A549 (cell line): ENCODE measurements at regions not wholly inside any gene's neighbourhood (a gene's known extent, or its start where the extent isn't known, plus 50 kb on each side); places are given as distances from the start of the nearest gene placed in this dataset.

Source experiments
- ATAC-seq, 2 experiments: fragments of 200-7000 bp in 1 of 2; fragments of >200 bp in 1 of 2; cut with Nextera tagmentation in 1 of 2; cut with Tn5 transposase in 1 of 2; 3 replicates each; pipeline versions ENCODE4 v1.8.0 to v1.9.1; 2018 to 2020; ENCODE audit warnings: mild to moderate bottlenecking in 1 of 2, moderate library complexity in 1 of 2
- CTCF ChIA-PET: fragments of 300-600 bp; sonication (Branson Sonifier 250); formaldehyde crosslinking; extraction: SDS; loops from one replicate; lab custom pipeline; 2021; ENCODE audit warnings: antibody characterized with exemption, inconsistent platforms; lab: Yijun Ruan, JAX
- POLR2A ChIA-PET: fragments of 350-600 bp; formaldehyde crosslinking; extraction: SDS; loops from one replicate; lab custom pipeline; 2021; ENCODE audit warnings: antibody characterized with exemption, inconsistent platforms; lab: Yijun Ruan, JAX
- DNase-seq, 2 experiments: peaks; one replicate each; pipeline versions ENCODE4 v3.0.0 to v3.0.0-alpha.2; 2011 to 2016; ENCODE audit warnings: low read depth in 1 of 2, low spot score in 1 of 2
- FAIRE-seq: peaks from 2 replicates; lab custom pipeline; 2011; peaks lifted over from hg19 to GRCh38; lab: Jason Lieb, UNC
- H3K27ac ChIP-seq, 2 experiments: fragments of >200 bp; sonication (Bioruptor Twin); formaldehyde crosslinking; 3 replicates each; pipeline ENCODE4 v1.5.1; 2016 to 2017
- H3K4me1 ChIP-seq: fragments of >200 bp; sonication (Bioruptor Twin); formaldehyde crosslinking; 3 replicates; pipeline ENCODE4 v1.6.1; 2016
- H3K4me2 ChIP-seq: fragments of >200 bp; sonication (Bioruptor Twin); formaldehyde crosslinking; 3 replicates; pipeline ENCODE4 v1.6.1; 2016
- H3K4me3 ChIP-seq: fragments of >200 bp; sonication (Bioruptor Twin); formaldehyde crosslinking; 3 replicates; pipeline ENCODE4 v1.5.1; 2016
- H3K9me3 ChIP-seq: fragments of >200 bp; sonication (Bioruptor Twin); formaldehyde crosslinking; 3 replicates; pipeline ENCODE4 v1.6.1; 2016
- ATOH8 ChIP-seq: fragments of 250-450 bp; sonication (Bioruptor Pico); IDR thresholded peaks from 2 replicates; pipeline ENCODE4 v1.5.0; 2020; ENCODE audit warnings: low read depth, mild to moderate bottlenecking, moderate library complexity
- BCL3 ChIP-seq: fragments of >200 bp; sonication (Bioruptor Twin); formaldehyde crosslinking; IDR thresholded peaks from 3 replicates; pipeline ENCODE4 v1.6.1; 2016
- CEBPB ChIP-seq, 2 experiments: fragments of >200 bp in 1 of 2; sonication (Bioruptor Twin) in 1 of 2; formaldehyde crosslinking in 1 of 2; IDR thresholded peaks; 2 replicates each; pipeline ENCODE4 v1.6.1; 2012 to 2016
- CHD2 ChIP-seq: fragments of 150-350 bp; IDR thresholded peaks from 2 replicates; pipeline ENCODE4 v1.6.1; 2014; ENCODE audit warnings: low read length; ENCODE audit not compliant: partially characterized antibody
- ESRRA ChIP-seq: fragments of 150-350 bp; IDR thresholded peaks from 2 replicates; pipeline ENCODE4 v1.6.1; 2014; ENCODE audit warnings: mild to moderate bottlenecking, low read length, borderline replicate concordance
- HOXA7 ChIP-seq: fragments of 250-450 bp; sonication (Bioruptor Pico); IDR thresholded peaks from 2 replicates; pipeline ENCODE4 v1.5.0; 2020; ENCODE audit warnings: mild to moderate bottlenecking, moderate library complexity
- KDM1A ChIP-seq: fragments of 200-600 bp; sonication (generic); IDR thresholded peaks from 2 replicates; pipeline ENCODE4 v1.6.1; 2016; ENCODE audit warnings: low read depth, mild to moderate bottlenecking
- MAX ChIP-seq: IDR thresholded peaks from 2 replicates; pipeline ENCODE4 v1.6.1; 2012
- MAZ ChIP-seq: fragments of 150-350 bp; IDR thresholded peaks from 2 replicates; pipeline ENCODE4 v1.6.1; 2014; ENCODE audit warnings: antibody characterized with exemption, low read depth, low read length, borderline replicate concordance
- NPAS2 ChIP-seq: fragments of 250-450 bp; sonication (Bioruptor Pico); IDR thresholded peaks from 2 replicates; pipeline ENCODE4 v1.8.0; 2022; ENCODE audit warnings: mild to moderate bottlenecking, moderate library complexity, borderline replicate concordance
- NR3C1 ChIP-seq: fragments of >200 bp; sonication (Bioruptor Twin); formaldehyde crosslinking; IDR thresholded peaks from 3 replicates; pipeline ENCODE4 v1.6.1; 2017
- PBX3 ChIP-seq: IDR thresholded peaks from 2 replicates; pipeline ENCODE4 v1.6.1; 2012
- PHF8 ChIP-seq: fragments of 200-600 bp; sonication (generic); IDR thresholded peaks from 2 replicates; pipeline ENCODE4 v1.6.1; 2016; ENCODE audit warnings: low read depth, mild to moderate bottlenecking, antibody characterized with exemption, moderate library complexity, borderline replicate concordance
- POLR2A ChIP-seq: IDR thresholded peaks from 2 replicates; pipeline ENCODE4 v1.6.1; 2012; ENCODE audit warnings: mild to moderate bottlenecking, low read length
- POLR2AphosphoS2 ChIP-seq: conservative IDR thresholded peaks from 2 replicates; pipeline ENCODE4 v1.6.1; 2012; ENCODE audit warnings: low read length, improper control_type of control experiment, inconsistent platforms
- RCOR1 ChIP-seq: fragments of 150-350 bp; IDR thresholded peaks from 2 replicates; pipeline ENCODE4 v1.6.1; 2014; ENCODE audit warnings: antibody characterized with exemption, low read length, low read depth
- REST ChIP-seq: fragments of 200-600 bp; sonication (generic); IDR thresholded peaks from 2 replicates; pipeline ENCODE4 v1.6.1; 2016; ENCODE audit warnings: antibody characterized with exemption, mild to moderate bottlenecking, moderate library complexity
- RFX5 ChIP-seq: fragments of 450-650 bp; IDR thresholded peaks from 2 replicates; pipeline ENCODE4 v1.7.1; 2014; ENCODE audit warnings: antibody characterized with exemption, mild to moderate bottlenecking, moderate library complexity
- SMC3 ChIP-seq: fragments of >200 bp; sonication (Bioruptor Twin); formaldehyde crosslinking; IDR thresholded peaks from 3 replicates; pipeline ENCODE4 v1.6.1; 2018; ENCODE audit warnings: inconsistent platforms
- TP53 ChIP-seq: fragments of 250-450 bp; sonication (Bioruptor Pico); IDR thresholded peaks from 2 replicates; pipeline ENCODE4 v1.5.0; 2021; ENCODE audit warnings: mild to moderate bottlenecking, moderate library complexity
- ZNF302 ChIP-seq: fragments of 250-450 bp; sonication (Bioruptor Pico); IDR thresholded peaks from 2 replicates; pipeline ENCODE4 v1.9.0; 2021; ENCODE audit warnings: inconsistent platforms, mild to moderate bottlenecking, moderate library complexity
- WGBS: methylation state at CpG from one replicate; pipeline ENCODE4 v1.1.6; 2017; ENCODE audit errors: missing lambda C conversion rate; 5-methylcytosine and 5-hydroxymethylcytosine counted together

GRCh38 chr12:43180242-43180641 lies 371.8 kb downstream of the ADAMTS20 start:
- H3K4me1 ChIP-seq, result no peaks in the 10 kb centered on the region
- TF ChIP-seq ZNF302 (CRISPR knock-in tag) (no peak), RFX5 (no peak), SMC3 (no peak), HOXA7 (no peak), ESRRA (no peak), NPAS2 (CRISPR knock-in tag) (no peak), ATOH8 (no peak), MAX (no peak)
- TF ChIP-seq, all 56 proteins: peak for 0
- DNase-seq, result no peak
- FAIRE-seq, result no peak
- ChIA-PET CTCF (no interaction called here), POLR2A (no interaction called here)
- Histone ChIP-seq H3K4me2 (no peak overlapping the region), H3K4me3 (no peak overlapping the region), H3K9me3 (peaks cover 18% of the 10 kb centered on the region; the same call in 2 of the 3 replicates), H3K27ac (no peak overlapping the region)
- 19% methylated on average over 4 of the region's 4 CpGs for WGBS
- no peak for ATAC-seq

- Histone ChIP-seq H3K9me3 (peaks cover 18% of the 10 kb centered on the region; the same call in 2 of the 3 replicates), H3K4me3 (no peak overlapping the region), H3K4me2 (no peak overlapping the region), H3K4me1 (no peaks in the 10 kb centered on the region), H3K27ac (no peak overlapping the region)
- ATAC-seq (no peak), DNase-seq (no peak), FAIRE-seq (no peak)
- CTCF ChIA-PET, result no interaction called here
- WGBS, result 28% methylated on average over 1 of the region's 1 CpG
- TF ChIP-seq NR3C1 (no peak), MAZ (no peak), POLR2AphosphoS2 (no peak), BCL3 (no peak), POLR2A (no peak), KDM1A (no peak), CEBPB (IDR thresholded peaks at IDR 0.05) (no peak), CHD2 (no peak), RFX5 (no peak), PBX3 (no peak), TP53 (CRISPR knock-in tag) (no peak), RCOR1 (no peak), PHF8 (no peak), ESRRA (no peak), REST (no peak)
- POLR2A ChIA-PET, result no interaction called here
Observed at GRCh38 chr12:43179486-43179885, 372.5 kb downstream of the ADAMTS20 start.
